ENCODE measurements at regions not wholly inside any gene's neighbourhood (a gene's known extent, or its start where the extent isn't known, plus 50 kb on each side); places are given as distances from the start of the nearest gene placed in this dataset.
A peak's percentile ranks its signal among the peaks of the same experiment; 100 is the strongest.

- no peak overlapping the region for H3K4me3 ChIP-seq (ENCODE audit: low read depth, low read length)
- TF ChIP-seq CTCF (IDR thresholded peaks at IDR 0.05; ENCODE audit: insufficient read depth, low read length): no peak
- no peak for DNase-seq (ENCODE audit: low read depth)
Observed at GRCh38 chr1:218686761-218687160, 341.6 kb downstream of the TGFB2 start.

GRCh38 chr1:218692808-218693207, 347.7 kb downstream of the TGFB2 start:
- no peak overlapping the region for H3K4me3 ChIP-seq (ENCODE audit: low read depth, low read length)
- TF ChIP-seq CTCF (IDR thresholded peaks at IDR 0.05; ENCODE audit: insufficient read depth, low read length): no peak

GRCh38 chr1:218693599-218693998, 348.5 kb downstream of the TGFB2 start:
- no peak overlapping the region for H3K4me3 ChIP-seq (ENCODE audit: low read depth, low read length)
- TF ChIP-seq CTCF (IDR thresholded peaks at IDR 0.05; ENCODE audit: insufficient read depth, low read length): no peak
- no peak for DNase-seq (ENCODE audit: low read depth)

More at GRCh38 chr1:218692808-218693207, 347.7 kb downstream of the TGFB2 start:
- DNase-seq (ENCODE audit: low read depth): no peak

GRCh38 chr1:218694085-218694484, 348.9 kb downstream of the TGFB2 start:
- DNase-seq (ENCODE audit: low read depth): no peak
- no peak for TF ChIP-seq CTCF (IDR thresholded peaks at IDR 0.05; ENCODE audit: insufficient read depth, low read length)

GRCh38 chr1:218694636-218695035, 349.5 kb downstream of the TGFB2 start:
- peak; percentile 52 for DNase-seq (ENCODE audit: low read depth)
- no peak overlapping the region for H3K4me3 ChIP-seq (ENCODE audit: low read depth, low read length)
- no peak for TF ChIP-seq CTCF (IDR thresholded peaks at IDR 0.05; ENCODE audit: insufficient read depth, low read length)

More at GRCh38 chr1:218694085-218694484, 348.9 kb downstream of the TGFB2 start:
- no peak overlapping the region for H3K4me3 ChIP-seq (ENCODE audit: low read depth, low read length)

- H3K4me3 ChIP-seq (ENCODE audit: low read depth, low read length): no peak overlapping the region
- TF ChIP-seq CTCF (IDR thresholded peaks at IDR 0.05; ENCODE audit: insufficient read depth, low read length): no peak
- no peak for DNase-seq (ENCODE audit: low read depth)
Observed at GRCh38 chr1:218695525-218695924, 350.4 kb downstream of the TGFB2 start.

GRCh38 chr1:218698141-218698540, 353.0 kb downstream of the TGFB2 start:
- peak; percentile 83 for DNase-seq (ENCODE audit: low read depth)
- H3K4me3 ChIP-seq (ENCODE audit: low read depth, low read length): no peak overlapping the region
- no peak for TF ChIP-seq CTCF (IDR thresholded peaks at IDR 0.05; ENCODE audit: insufficient read depth, low read length)

Data from fibroblast of the aortic adventitia (primary cell).